Activated T-cell treated with anti-CD3 and anti-CD28 coated beads for 48 hours (primary cell): ENCODE measurements at regions not wholly inside any gene's neighbourhood (a gene's known extent, or its start where the extent isn't known, plus 50 kb on each side); places are given as distances from the start of the nearest gene placed in this dataset.

Source experiments
- DNase-seq: peaks from one replicate; pipeline ENCODE4 v3.0.0-alpha.2; 2020; ENCODE audit warnings: low read depth

DNA sequence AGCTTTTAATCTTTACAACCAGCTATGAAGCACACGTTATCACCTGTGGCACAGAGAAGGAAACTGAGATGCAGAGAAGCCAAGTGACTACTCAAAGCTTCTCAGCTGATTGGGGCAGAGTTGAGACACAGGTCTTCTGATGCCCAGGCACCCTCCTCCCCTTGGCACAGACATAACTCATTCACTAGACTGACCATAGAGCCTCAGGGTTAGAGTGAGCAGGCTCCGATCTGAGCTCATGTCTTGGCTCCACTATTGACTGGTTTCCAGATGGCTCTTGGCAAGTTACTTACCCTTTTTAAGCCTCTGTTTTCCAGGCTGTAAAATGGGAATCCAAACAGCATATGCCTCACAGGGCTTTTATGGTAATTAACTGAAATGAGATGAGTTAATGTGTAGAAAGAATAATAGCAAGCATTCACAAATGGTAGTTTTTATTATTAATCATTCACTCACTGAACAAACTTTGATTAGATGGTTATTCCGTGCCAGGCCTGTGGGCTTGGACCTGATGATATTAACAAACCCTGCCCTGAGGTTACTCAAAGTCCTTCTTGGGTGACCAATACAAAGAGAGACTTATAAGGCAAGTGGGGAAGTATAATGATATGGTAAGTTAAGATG is 184.3 kb downstream of the ANXA2 start:
- DNase-seq: no peak

DNA sequence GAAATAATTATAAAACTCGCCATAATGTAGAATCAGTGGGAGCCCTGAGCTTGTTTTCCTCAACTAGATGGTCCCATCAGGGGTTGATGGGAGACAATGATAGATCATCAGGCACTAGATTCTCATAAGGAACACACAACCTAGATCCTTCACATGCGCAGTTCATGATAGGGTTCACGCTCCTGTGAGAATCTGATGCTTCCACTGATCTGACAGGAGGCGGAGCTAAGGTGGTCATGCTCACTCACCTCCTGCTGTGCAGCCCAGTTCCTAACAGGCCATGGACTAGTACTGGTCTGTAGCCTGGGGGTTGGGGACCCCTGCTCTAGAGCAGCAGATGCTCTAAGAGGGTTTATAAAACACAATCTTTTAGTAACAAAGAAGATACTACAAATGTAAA is 183.6 kb downstream of the ANXA2 start:
- no peak for DNase-seq

DNA sequence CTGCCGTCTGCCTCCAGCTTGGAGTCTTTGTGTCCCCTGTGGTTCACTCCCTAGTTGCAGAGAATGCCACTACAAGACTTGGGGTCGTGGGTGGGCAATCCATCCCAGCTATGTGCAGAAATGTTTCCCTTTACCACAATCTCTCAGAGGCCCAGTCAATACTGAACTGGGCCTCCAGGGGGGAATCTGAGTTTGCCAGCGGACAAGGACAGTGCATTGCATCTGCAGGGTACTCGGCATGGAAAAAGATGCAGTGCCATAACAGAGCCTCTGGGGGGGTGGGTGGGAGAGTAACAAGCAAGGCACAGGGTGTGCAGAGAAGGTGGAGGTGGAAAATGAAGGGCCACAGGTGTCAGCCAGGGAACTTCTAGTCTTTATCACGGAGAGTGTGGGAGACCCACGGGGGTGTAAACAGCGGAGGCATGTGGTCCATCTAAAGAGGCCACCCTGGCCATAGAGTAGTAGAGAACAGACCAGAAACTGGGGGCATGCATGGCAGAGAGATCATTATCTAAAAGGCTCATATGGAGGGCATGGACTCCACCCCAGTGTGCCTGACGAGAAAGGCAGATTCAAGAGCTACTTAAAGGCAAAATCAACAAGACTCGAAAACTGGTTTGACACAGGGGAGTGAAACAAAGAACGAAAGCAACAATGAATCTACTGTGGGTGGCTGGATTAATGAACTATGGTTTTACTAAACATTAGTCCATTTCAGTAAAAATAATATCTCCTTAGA is 182.4 kb downstream of the ANXA2 start:
- DNase-seq: no peak

DNA sequence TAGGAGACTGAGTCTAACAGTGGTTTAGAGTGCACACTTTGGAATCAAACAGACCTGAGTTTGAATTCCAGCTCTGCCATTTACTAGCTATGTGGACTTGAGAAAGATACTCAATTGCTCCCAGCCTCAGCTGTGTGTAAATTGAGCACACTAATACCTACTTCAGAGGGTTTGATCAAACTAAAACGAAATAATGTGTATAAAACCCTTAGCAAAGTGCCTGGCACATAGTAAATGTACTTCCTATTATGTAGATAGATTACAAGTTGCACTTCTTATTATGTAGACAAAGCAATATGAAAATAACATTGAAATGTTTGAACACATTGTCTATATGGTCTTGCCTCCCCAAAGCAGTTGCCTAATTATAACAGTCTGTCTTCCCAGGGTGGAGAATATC is 180.6 kb downstream of the ANXA2 start:
- DNase-seq: no peak

DNA sequence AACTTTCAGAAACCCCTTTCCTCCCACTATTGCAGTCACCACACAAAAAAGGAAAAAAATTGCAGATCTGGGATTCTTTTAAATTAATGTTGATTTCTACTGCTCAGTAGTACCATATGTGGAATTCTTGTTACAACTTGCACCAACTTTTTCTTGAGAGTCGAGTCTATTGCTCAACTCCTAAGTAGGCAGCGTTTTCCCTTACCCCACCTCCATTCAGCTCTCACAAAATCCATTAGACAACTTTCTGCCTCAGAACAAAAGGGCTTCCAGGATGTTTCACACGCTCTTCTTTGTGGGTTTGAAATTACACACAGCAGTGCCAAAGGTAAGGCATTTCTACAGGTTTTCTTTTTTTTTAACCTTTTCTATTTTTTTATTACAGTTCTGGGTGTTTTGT is 179.5 kb downstream of the ANXA2 start:
- DNase-seq: no peak

DNA sequence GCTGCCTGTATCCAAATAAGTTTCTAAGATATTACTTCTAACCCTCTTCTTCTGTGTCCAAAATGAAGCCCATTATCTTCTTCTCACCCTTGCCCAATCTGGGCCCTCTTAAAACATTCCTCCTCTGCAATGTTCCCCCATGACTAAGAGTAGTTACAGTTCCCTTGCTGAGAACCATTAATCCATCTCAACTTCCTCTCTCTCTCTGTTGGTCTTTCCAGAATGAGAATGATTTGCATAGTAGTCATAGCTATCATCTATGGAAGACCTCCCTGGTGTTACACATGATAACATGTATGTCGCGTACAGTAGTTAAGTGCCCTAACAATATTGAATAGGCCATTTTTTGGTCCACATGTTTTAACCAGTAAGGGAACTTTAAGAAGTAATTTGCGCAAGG is 177.9 kb downstream of the ANXA2 start:
- DNase-seq: no peak

DNA sequence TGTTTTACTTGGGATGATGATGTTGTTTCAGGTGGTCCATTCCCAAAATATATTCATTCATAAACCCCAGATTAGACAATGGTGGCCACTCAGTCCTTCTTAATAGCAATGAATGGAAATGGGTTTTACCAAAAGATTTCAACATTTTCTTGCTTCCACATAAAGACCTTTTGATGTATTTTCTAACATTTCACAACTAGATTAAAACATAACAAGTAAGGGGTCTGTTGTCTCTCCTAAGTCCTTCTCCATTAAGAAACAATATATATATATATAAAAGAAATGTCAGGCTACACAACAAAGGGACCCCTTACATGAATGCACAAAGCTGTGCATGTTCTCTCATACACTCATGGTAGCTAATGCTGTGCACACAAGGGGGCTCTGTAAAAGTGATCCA is 176.4 kb downstream of the ANXA2 start:
- DNase-seq: no peak

DNA sequence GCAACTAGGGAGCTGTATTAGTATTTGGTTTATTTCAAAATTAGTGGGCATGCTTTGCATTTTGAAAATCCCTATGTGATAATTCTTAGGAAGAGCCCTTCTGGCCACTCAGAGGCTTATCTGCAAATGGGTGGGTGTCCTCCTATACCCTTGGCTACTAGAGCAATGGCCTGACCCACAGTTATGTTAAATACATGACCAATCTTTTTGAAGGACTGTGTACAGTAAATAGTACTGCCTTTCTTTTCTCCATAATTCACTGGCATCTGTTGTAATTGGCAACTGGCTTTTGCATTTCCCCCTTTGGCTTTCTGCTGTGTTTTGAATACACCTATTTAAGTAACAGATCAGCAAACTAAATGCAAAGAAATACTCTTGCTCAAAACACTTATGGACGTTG is 175.4 kb downstream of the ANXA2 start:
- DNase-seq: no peak

DNA sequence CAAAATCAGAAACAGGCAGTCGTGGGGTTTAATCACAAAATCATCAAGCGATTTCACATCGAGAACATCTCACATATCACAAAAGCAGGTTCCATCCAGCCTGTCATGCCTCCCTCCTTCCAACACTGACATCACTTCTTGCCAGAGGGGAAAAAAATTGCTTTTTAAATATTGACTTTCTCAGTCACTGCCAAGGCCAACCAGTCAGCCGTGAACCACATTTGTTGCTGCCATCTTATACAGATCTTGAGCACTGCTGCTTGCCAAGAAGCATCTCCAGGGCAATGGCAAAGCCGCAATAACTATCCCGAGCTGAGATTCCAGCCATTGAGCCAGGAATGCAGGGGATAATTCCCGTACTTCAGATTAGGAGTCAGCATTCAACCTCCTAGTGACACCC is 174.6 kb downstream of the ANXA2 start:
- no peak for DNase-seq

DNA sequence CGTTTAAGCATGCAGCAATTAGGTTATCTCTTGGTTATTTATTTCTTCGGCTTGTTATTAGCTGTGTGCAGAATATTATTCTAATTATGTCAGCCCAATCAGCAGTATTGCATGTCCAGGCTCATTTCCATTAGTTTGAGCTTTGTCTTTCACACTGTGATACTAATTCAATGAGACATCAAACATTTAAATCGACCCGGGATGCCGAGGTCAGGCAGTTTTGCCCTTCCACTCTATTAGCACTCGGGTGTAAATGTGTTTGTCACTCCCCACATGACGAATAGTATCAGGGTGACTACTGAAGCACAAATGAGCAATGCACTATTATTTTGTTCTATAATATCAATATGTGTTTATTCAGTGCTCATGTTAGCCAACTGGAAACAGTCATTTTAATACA is 170.9 kb downstream of the ANXA2 start:
- no peak for DNase-seq

DNA sequence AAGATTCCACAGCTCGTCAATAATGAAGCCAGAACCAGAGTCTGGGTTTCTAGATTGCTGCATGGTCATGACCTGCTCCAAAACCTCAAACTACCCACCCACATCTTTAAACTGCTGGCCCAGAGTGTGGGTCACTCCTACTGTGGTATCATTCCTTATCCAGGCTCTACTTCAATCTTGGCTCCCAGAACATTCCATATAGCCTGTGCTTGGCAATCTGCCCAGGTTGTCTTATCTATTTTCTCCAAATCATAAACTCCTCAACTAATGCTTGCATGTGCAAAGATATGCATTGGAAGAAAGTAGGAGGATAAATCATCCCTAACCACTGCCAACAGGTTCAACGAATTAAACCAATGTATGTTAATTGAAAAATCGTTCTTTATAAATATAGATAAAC is 169.7 kb downstream of the ANXA2 start:
- DNase-seq: no peak

DNA sequence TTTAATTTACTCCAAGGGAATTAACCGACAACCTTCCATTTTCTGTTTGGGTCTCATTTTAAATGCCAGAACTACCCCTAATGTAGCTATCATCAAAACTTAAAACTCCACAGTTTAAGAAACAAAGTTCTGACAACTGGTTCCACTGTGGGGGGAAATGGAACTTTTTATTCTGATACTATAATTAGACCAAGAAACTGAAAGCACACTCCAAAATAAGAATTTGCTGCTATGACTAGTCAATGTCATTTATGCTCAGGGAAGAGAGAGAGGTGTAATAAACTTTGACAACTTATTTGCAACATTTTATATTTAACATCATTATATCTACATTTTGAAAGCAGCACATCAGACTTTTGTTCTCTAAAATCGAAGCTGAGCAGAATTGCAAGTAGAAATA is 169.2 kb downstream of the ANXA2 start:
- DNase-seq: no peak

DNA sequence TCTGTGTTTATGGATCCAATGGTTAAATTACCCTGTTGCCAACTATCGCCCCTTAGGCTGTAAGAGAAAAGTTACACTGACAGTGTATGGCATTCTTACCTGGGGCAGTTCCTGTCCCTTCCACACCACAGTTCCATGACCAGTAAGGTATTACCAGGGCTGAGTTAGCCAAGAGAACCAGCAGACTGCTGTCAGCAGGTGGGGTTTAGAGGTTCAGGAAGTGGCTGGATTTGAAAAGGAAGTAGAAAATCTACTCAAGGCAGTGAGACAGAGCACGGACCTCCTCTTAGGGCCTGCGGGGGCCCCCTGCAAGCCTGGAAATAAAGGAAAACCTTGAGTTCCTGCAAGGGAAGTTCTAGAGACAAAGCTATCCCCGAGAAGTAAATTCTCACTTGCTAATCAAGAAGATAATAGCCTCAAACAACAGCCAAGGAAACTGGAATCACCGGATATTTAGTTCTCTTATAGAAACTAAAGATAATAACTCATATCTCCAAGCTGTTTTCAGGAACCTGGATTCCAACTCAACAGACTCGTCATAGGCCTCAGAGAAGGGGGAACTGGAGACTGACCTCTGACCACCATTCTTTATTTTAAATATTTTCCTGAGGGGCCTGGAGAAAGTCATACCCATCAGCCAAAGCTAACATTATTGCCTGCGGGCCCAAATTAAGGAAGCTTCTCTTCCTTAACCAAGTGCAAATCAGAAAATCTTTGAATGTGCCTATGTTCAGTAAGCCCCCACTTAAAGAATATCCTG is 161.7 kb downstream of the ANXA2 start:
- DNase-seq: no peak

DNA sequence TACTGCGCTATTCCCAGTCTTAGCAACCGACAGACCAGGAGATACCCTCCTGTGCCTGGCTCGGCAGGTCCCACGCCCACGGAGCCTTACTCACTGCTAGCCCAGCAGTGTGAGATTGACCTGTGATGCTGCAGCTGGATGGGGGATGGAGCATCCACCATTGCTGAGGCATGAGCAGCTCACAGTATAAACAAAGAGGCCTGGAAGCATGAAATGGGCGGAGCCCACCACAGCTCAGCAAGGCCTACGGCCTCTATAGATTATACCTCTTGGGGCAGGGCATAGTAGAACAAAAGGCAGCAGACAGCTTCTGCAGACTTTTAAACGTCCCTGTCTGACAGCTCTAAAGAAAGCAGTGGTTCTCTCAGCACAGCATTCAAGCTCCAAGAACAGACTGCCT is 160.3 kb downstream of the ANXA2 start:
- no peak for DNase-seq

DNA sequence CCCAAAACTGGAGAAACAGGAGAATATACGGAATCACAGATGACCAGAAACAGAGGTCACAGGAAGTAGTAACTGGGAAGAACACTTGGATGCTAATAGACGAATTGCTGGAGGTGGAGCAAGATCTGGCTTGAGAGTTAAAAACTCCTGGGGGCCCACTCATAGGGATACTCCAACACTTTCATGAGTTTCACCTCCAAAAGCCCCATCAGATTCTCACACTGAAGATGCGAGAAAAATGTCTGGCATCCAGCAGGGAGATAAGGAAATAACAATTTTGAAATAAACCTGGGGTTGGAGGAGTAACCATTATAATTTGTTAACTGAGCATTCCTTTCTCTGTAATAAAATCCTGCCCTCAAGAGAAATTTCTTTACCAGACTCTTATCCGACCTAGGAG is 154.0 kb downstream of the ANXA2 start:
- no peak for DNase-seq

DNA sequence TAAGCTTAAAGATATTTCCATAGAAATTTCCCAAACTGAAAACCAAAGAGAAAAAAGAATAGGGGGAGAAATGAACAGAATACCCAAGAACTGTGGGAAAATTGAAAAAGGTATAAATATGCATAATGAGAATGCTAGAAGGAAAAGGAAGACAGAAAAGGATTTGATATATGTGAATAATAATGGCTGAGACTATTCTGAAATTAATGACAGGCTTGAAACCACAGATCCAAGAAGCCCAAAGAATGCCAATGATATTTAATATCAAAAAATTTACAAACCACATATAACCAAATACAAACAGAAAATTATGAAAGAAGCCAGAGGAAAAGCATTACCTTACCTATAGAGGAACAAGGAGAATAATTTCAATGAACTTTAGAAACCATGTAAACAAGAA is 153.0 kb downstream of the ANXA2 start:
- DNase-seq: no peak

DNA sequence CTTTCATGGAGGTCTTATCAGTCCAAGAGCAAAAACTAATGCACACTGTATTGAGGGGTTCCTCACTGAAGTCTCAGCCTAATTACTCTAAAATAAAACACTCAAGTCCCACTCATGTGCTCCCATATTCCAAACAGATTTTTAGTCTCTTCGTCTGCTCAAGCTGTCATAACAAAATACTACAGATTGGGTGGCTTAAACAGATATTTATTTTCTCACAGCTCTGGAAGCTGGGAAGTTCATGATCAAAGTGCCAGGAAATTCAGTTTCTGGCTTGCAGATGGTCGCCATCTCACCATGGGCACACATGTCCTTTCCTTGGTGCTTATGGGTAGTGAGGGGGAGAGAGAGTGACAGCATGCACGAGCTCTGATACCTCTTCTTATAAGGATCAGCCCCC is 147.5 kb downstream of the ANXA2 start:
- DNase-seq: no peak

DNA sequence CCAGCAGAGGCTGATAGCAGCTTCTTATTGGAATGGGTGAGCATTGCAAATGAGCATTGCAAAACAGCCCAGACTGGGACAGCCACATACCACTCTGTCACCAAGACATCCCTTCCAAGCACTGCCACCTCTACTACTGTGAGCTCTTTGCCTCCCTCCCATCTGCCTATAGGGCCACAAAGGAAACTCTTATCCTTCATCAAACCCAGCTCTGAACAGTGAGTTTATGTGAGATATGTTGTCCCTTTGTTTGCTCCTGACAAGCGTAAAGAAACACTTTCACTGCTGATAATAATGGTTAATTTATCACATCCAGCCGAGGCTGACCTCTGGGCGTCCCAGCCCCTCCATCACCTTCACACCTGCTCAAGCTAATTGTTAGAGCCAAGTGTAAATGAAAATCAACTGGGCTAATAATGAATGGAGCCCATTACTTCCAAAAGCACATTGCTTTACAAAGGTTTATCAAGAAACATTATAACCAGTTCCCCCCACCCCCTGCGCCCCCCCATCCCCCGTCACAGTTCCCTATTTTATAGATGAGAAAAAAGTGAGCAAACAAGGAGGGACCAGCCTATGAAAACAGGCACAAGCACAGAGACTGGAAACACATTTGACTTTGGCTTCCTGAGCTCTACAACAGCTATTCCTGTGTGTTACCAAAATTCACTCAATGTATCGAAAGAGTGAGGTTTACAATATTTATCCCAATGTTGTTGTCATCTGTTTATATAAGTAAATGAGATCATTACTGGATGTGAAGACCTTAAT is 146.3 kb downstream of the ANXA2 start:
- no peak for DNase-seq

DNA sequence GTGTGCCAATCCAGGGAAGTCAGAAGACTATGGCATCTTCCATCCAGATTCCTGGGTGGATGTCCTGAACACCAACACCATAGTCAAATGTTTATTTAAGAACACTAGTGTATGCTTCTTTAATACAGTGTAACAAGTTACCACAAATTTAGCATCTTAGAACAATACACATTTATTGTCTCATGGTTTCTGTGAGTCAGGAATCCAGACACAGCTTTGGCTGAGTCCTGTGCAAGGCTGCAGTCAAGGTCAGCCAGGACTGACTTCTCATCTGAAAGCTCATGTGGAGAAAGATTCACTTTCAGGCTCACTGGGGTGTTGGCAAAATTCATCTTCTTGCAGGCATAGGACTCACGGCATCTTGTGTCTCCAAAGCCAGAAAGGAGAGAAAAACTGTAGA is 143.4 kb downstream of the ANXA2 start:
- no peak for DNase-seq

DNA sequence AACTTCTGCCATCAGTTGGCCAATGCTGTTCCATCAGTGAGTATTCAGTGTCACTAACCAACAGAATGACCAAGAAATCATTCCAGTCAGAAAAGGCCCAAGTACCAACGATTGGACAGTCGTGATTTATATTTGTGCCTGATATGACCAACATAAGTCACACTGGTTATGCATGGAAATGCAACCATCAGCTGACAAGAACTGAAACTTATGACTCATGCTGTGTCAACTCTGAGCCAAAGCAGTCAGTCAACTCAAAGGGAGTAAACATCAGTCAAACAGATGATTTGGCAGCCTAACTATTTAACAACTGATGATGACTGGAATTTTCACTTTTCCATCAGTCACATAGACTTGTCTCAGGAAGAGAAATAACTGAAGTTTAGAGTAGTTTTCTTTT is 142.4 kb downstream of the ANXA2 start:
- DNase-seq: peak; percentile 14

DNA sequence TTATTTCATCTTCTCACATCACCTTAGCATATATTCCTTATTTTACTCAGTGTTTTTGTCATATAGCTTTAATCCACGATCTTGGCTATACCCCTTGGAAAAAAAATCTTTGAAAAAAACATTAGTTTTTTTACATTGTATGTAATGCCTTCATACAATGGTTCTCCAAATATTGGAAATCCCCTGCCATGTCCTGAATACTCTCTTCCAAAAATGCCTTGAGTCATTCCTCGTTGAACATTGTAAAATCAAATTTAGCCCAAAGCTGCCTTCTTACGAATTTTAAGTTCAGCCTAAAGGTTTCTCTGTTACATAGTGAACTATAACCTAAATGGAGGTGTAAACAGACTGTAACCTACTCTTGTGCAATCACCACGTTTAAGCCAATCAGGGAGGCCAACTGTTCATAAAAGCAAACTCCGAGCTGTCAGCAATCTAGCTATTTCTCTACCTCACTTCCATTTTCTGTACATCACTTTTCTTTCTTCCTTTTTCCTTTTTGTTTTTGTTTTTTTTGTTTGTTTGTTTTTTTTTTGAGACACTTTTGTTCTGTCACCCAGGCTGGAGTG is 140.1 kb downstream of the ANXA2 start:
- no peak for DNase-seq

DNA sequence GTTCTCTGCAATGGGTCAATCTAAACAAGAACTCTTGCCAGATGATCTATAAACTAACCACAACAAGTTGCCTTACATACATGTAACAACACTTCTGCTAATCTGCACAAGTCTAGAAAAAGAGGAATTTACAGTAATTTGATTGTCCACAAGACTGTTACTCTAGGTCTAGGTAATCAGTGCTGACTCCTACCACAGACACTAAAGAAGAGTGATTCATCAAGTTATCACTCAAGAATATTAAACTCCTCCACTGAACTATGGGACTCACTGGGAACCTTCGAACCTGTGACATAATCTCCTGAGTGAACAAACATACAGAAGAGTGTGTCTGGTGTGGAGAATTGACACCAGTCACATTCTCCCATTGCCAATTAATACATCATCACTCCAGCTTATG is 138.3 kb downstream of the ANXA2 start:
- DNase-seq: no peak
